ENCODE measurements at regions not wholly inside any gene's neighbourhood (a gene's known extent, or its start where the extent isn't known, plus 50 kb on each side); places are given as distances from the start of the nearest gene placed in this dataset.

DNA sequence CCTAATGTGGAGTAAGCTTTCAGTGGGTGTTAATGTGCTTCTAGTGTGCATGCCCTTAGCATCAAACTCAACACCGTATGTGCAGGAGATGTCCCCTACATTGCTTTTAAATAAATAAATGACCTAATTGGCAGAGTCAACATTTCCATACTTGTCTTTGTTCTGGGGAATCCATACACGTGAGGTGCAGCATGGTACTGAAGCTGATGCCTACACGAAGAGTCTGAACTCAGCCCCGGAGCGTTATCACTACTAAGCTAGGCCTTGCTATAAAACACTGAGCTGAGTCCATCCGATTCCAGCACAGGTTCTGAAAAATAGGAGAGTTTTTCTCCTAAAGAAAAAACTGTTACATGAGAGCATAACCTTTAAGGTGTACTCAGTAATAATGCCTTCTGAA is 125.0 kb upstream of the DYRK2 start:
- 87 to 95% methylated on average over 6 of the region's 6 CpGs for WGBS, 2 donors
- Histone ChIP-seq H3K9me3 (ENCODE audit: control insufficient read depth in 4 of 4, insufficient read depth in 3 of 4, low read length in 3 of 4) (no peaks in the 10 kb centered on the region), H3K27ac (ENCODE audit: low read depth in 1 of 2, low read length in 1 of 2) (no peak overlapping the region), H3K4me3 (no peak overlapping the region), H3K36me3 (ENCODE audit: control insufficient read depth in 4 of 4, insufficient read depth in 4 of 4, low read length in 4 of 4) (no peaks in the 10 kb centered on the region), H3K4me1 (ENCODE audit: control insufficient read depth in 5 of 5, insufficient read depth in 5 of 5, low read length in 5 of 5) (no peaks in the 10 kb centered on the region), H3K9ac (ENCODE audit: insufficient read depth in 1 of 2, low read length in 2 of 2) (no peak overlapping the region), H3K27me3 (ENCODE audit: control insufficient read depth in 3 of 3, insufficient read depth in 3 of 3, low read length in 2 of 3) (no peaks in the 10 kb centered on the region)
- ATAC-seq (ENCODE audit: insufficient read depth, low FRiP score), result no peak
- TF ChIP-seq, protein P1, sequence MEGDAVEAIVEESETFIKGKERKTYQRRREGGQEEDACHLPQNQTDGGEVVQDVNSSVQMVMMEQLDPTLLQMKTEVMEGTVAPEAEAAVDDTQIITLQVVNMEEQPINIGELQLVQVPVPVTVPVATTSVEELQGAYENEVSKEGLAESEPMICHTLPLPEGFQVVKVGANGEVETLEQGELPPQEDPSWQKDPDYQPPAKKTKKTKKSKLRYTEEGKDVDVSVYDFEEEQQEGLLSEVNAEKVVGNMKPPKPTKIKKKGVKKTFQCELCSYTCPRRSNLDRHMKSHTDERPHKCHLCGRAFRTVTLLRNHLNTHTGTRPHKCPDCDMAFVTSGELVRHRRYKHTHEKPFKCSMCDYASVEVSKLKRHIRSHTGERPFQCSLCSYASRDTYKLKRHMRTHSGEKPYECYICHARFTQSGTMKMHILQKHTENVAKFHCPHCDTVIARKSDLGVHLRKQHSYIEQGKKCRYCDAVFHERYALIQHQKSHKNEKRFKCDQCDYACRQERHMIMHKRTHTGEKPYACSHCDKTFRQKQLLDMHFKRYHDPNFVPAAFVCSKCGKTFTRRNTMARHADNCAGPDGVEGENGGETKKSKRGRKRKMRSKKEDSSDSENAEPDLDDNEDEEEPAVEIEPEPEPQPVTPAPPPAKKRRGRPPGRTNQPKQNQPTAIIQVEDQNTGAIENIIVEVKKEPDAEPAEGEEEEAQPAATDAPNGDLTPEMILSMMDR (IDR thresholded peaks at IDR 0.05; ENCODE audit: control extremely low read depth, extremely low read depth), result no peak
- no peak for DNase-seq

- DNase-seq (no peak), ATAC-seq (ENCODE audit: insufficient read depth, low FRiP score) (no peak)
- TF ChIP-seq, protein P1 (IDR thresholded peaks at IDR 0.05; ENCODE audit: control extremely low read depth, extremely low read depth), result no peak
- Histone ChIP-seq H3K9me3 (ENCODE audit: control insufficient read depth in 4 of 4, insufficient read depth in 3 of 4, low read length in 3 of 4) (no peaks in the 10 kb centered on the region), H3K27me3 (ENCODE audit: control insufficient read depth in 3 of 3, insufficient read depth in 3 of 3, low read length in 2 of 3) (no peaks in the 10 kb centered on the region), H3K4me1 (ENCODE audit: control insufficient read depth in 5 of 5, insufficient read depth in 5 of 5, low read length in 5 of 5) (no peaks in the 10 kb centered on the region), H3K27ac (ENCODE audit: low read depth in 1 of 2, low read length in 1 of 2) (no peak overlapping the region), H3K36me3 (ENCODE audit: control insufficient read depth in 4 of 4, insufficient read depth in 4 of 4, low read length in 4 of 4) (no peaks in the 10 kb centered on the region), H3K4me3 (no peak overlapping the region), H3K9ac (ENCODE audit: insufficient read depth in 1 of 2, low read length in 2 of 2) (no peak overlapping the region)
- WGBS, 2 donors, result 75 to 77% methylated on average over 11 of the region's 11 CpGs
These were observed 123.5 kb upstream of the DYRK2 start for GRCh38 chr12:67524861-67525616.

DNA sequence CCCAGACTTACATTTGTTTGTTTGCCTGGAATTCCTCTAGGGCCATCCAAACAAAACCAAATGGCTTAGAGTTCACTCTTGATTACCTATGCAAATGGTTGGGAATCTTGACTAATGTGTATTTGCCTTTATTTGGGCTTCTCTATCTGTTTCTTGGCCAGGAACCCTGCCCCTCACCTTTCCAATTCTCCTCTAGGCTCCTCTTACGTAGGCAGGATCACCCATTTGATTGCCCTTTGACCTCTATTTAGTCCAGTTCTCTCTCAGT is 123.0 kb upstream of the DYRK2 start:
- TF ChIP-seq, protein P1 (IDR thresholded peaks at IDR 0.05; ENCODE audit: control extremely low read depth, extremely low read depth), result no peak
- 93 to 96% methylated on average over 1 of the region's 1 CpG for whole genome bisulfite sequencing, 2 donors

GRCh38 chr12:67526129-67526528 is 122.4 kb upstream of the DYRK2 start:
- ATAC-seq (ENCODE audit: insufficient read depth, low FRiP score), result no peak

More for the DNA sequence above, 123.0 kb upstream of the DYRK2 start:
- Histone ChIP-seq H3K27me3 (ENCODE audit: control insufficient read depth in 3 of 3, insufficient read depth in 3 of 3, low read length in 2 of 3) (no peaks in the 10 kb centered on the region), H3K4me3 (no peak overlapping the region), H3K9ac (ENCODE audit: insufficient read depth in 1 of 2, low read length in 2 of 2) (no peak overlapping the region), H3K4me1 (ENCODE audit: control insufficient read depth in 5 of 5, insufficient read depth in 5 of 5, low read length in 5 of 5) (no peaks in the 10 kb centered on the region), H3K36me3 (ENCODE audit: control insufficient read depth in 4 of 4, insufficient read depth in 4 of 4, low read length in 4 of 4) (no peaks in the 10 kb centered on the region), H3K27ac (ENCODE audit: low read depth in 1 of 2, low read length in 1 of 2) (no peak overlapping the region), H3K9me3 (ENCODE audit: control insufficient read depth in 4 of 4, insufficient read depth in 3 of 4, low read length in 3 of 4) (no peaks in the 10 kb centered on the region)
- DNase-seq, result no peak
- ATAC-seq (ENCODE audit: insufficient read depth, low FRiP score), result no peak

More at GRCh38 chr12:67526129-67526528, 122.4 kb upstream of the DYRK2 start:
- DNase-seq, result no peak
- H3K9me3 ChIP-seq (ENCODE audit: control insufficient read depth in 4 of 4, insufficient read depth in 3 of 4, low read length in 3 of 4), result no peaks in the 10 kb centered on the region
- no peak overlapping the region for H3K4me3 ChIP-seq
- TF ChIP-seq, protein P1 (IDR thresholded peaks at IDR 0.05; ENCODE audit: control extremely low read depth, extremely low read depth), result no peak
- no peaks in the 10 kb centered on the region for H3K4me1 ChIP-seq (ENCODE audit: control insufficient read depth in 5 of 5, insufficient read depth in 5 of 5, low read length in 5 of 5)
- H3K27me3 ChIP-seq (ENCODE audit: control insufficient read depth in 3 of 3, insufficient read depth in 3 of 3, low read length in 2 of 3), result no peaks in the 10 kb centered on the region
- no peaks in the 10 kb centered on the region for H3K36me3 ChIP-seq (ENCODE audit: control insufficient read depth in 4 of 4, insufficient read depth in 4 of 4, low read length in 4 of 4)
- H3K9ac ChIP-seq (ENCODE audit: insufficient read depth in 1 of 2, low read length in 2 of 2), result no peak overlapping the region
- no peak overlapping the region for H3K27ac ChIP-seq (ENCODE audit: low read depth in 1 of 2, low read length in 1 of 2)

All from lung (tissue), 11 donors.